OCI-LY1 (cell line): ENCODE measurements at regions not wholly inside any gene's neighbourhood (a gene's known extent, or its start where the extent isn't known, plus 50 kb on each side); places are given as distances from the start of the nearest gene placed in this dataset.

Source experiments
- H2AFZ ChIP-seq: fragments of 200-600 bp; sonication (generic), shearing (Covaris generic); 2 replicates; pipeline ENCODE4 v1.6.0; 2014; ENCODE audit warnings: antibody characterized with exemption, mild to moderate bottlenecking, low read length
- H3F3A ChIP-seq: fragments of 200-600 bp; sonication (generic), shearing (Covaris generic); 2 replicates; pipeline ENCODE4 v1.6.0; 2014; ENCODE audit warnings: mild to moderate bottlenecking, antibody characterized with exemption, low read length, moderate library complexity; ENCODE audit not compliant: insufficient read depth
- H3K27ac ChIP-seq: fragments of 200-600 bp; sonication (generic); 2 replicates; pipeline ENCODE4 v1.5.1; 2014; ENCODE audit warnings: low read length, mixed run types, mild to moderate bottlenecking, low read depth; ENCODE audit not compliant: poor library complexity, severe bottlenecking
- H3K27me3 ChIP-seq: fragments of 200-600 bp; sonication (generic); 2 replicates; pipeline ENCODE4 v1.6.0; 2014; ENCODE audit warnings: antibody characterized with exemption, mild to moderate bottlenecking, low read length, moderate library complexity; ENCODE audit not compliant: insufficient read depth
- H3K36me3 ChIP-seq: fragments of 200-600 bp; sonication (generic); 2 replicates; pipeline ENCODE4 v1.6.1; 2014; ENCODE audit warnings: mild to moderate bottlenecking, antibody characterized with exemption, low read length, moderate library complexity, mixed read lengths; ENCODE audit not compliant: insufficient read depth
- H3K4me1 ChIP-seq: fragments of 200-600 bp; sonication (generic); 2 replicates; pipeline ENCODE4 v1.5.1; 2014; ENCODE audit warnings: mild to moderate bottlenecking, low read length, moderate library complexity; ENCODE audit not compliant: insufficient read depth, severe bottlenecking
- H3K4me2 ChIP-seq: fragments of 200-600 bp; sonication (generic), shearing (Covaris generic); 2 replicates; pipeline ENCODE4 v1.6.1; 2014; ENCODE audit warnings: low read length
- H3K4me3 ChIP-seq: fragments of 200-600 bp; sonication (generic); 2 replicates; pipeline ENCODE4 v1.5.1; 2014; ENCODE audit warnings: low read length, low read depth, mild to moderate bottlenecking, mixed read lengths; ENCODE audit not compliant: poor library complexity, severe bottlenecking
- H3K79me2 ChIP-seq: fragments of 200-600 bp; shearing (Covaris generic); 2 replicates; pipeline ENCODE4 v1.6.1; 2016; ENCODE audit warnings: mixed run types, low read length, mixed read lengths; ENCODE audit not compliant: insufficient read depth
- H3K9ac ChIP-seq: fragments of 200-600 bp; sonication (generic), shearing (Covaris generic); 2 replicates; pipeline ENCODE4 v1.6.1; 2014; ENCODE audit warnings: mild to moderate bottlenecking, low read length, mixed read lengths
- H3K9me2 ChIP-seq: fragments of 200-600 bp; sonication (generic), shearing (Covaris generic); 2 replicates; pipeline ENCODE4 v1.6.1; 2014; ENCODE audit warnings: low read depth, mild to moderate bottlenecking, low read length, mixed read lengths
- H3K9me3 ChIP-seq: fragments of 200-600 bp; shearing (Covaris generic); 2 replicates; pipeline ENCODE4 v1.6.1; 2014; ENCODE audit warnings: low read length, mixed read lengths
- H4K20me1 ChIP-seq: fragments of 200-600 bp; sonication (generic), shearing (Covaris generic); 2 replicates; pipeline ENCODE4 v1.6.0; 2016; ENCODE audit warnings: mild to moderate bottlenecking, low read length; ENCODE audit not compliant: insufficient read depth
- EZH2 ChIP-seq: fragments of 200-600 bp; sonication (generic), shearing (Covaris generic); IDR thresholded peaks from 2 replicates; pipeline ENCODE4 v1.8.0; 2017; ENCODE audit warnings: borderline replicate concordance, mixed run types, mild to moderate bottlenecking, antibody characterized with exemption, low read length, moderate library complexity, mixed read lengths
- TF ChIP-seq, protein P1 (sequence below): fragments of 200-600 bp; sonication (generic), shearing (Covaris generic); IDR thresholded peaks from 2 replicates; pipeline ENCODE4 v1.5.1; 2017; ENCODE audit warnings: mild to moderate bottlenecking, antibody characterized with exemption, low read length, moderate library complexity, mixed read lengths

DNA sequence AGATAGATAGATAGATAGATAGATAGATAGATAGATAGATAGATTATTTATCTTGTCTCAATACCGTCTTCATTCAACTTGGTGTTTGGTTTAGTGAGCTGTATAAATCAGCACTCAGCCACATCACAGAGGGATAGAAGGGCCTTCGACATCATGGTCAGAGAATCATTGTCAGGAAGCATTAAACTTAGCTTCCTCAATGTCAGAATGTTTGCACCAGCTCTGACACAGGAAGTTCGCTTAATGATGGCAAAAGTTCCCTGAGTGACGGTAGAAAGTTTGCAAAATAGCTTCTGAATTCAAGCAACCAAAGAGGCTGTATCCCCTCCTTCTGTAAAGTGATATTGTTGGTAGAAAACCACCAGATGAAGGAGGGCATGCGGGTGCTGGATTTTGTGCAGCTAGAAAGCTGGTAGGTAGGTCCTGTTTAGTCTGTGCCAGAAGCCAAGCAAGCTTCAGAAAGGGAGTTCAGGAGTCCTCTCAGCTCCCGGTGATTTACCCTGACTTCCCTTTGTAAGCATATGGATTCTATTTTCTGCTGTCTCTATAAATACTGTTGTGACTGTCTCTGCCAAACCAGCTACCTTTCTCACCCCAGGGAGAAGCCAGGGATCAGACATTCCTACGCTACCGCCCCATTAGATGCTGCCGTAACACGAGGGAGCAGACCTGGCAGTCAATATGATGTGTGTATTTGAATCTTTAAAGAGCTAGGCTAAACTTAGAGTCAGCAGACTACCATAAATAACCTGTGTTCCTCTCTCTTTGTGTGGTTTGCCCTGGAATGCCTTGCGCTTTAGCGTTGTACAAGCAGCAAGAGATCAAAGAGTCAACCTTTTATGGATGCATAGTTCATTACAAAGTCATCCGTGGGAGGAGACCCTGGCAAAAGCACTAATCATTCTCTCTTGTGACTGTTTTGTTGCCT, 200.5 kb upstream of the KIAA1217 start:
- H3K4me3 ChIP-seq = no peak overlapping the region
- H2AFZ ChIP-seq = no peak overlapping the region
- H4K20me1 ChIP-seq = no peaks in the 10 kb centered on the region
- TF ChIP-seq, protein P1, sequence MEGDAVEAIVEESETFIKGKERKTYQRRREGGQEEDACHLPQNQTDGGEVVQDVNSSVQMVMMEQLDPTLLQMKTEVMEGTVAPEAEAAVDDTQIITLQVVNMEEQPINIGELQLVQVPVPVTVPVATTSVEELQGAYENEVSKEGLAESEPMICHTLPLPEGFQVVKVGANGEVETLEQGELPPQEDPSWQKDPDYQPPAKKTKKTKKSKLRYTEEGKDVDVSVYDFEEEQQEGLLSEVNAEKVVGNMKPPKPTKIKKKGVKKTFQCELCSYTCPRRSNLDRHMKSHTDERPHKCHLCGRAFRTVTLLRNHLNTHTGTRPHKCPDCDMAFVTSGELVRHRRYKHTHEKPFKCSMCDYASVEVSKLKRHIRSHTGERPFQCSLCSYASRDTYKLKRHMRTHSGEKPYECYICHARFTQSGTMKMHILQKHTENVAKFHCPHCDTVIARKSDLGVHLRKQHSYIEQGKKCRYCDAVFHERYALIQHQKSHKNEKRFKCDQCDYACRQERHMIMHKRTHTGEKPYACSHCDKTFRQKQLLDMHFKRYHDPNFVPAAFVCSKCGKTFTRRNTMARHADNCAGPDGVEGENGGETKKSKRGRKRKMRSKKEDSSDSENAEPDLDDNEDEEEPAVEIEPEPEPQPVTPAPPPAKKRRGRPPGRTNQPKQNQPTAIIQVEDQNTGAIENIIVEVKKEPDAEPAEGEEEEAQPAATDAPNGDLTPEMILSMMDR = no peak
- no peak for TF ChIP-seq EZH2
- H3K4me1 ChIP-seq = no peaks in the 10 kb centered on the region
- no peak overlapping the region for H3K4me2 ChIP-seq
- H3K27ac ChIP-seq = no peak overlapping the region
- no peak overlapping the region for H3K9ac ChIP-seq
- no peaks in the 10 kb centered on the region for H3K36me3 ChIP-seq
- H3K79me2 ChIP-seq = no peaks in the 10 kb centered on the region
- H3K9me3 ChIP-seq = no peaks in the 10 kb centered on the region
- H3F3A ChIP-seq = no peaks in the 10 kb centered on the region
- no peaks in the 10 kb centered on the region for H3K9me2 ChIP-seq
- H3K27me3 ChIP-seq = no peaks in the 10 kb centered on the region

DNA sequence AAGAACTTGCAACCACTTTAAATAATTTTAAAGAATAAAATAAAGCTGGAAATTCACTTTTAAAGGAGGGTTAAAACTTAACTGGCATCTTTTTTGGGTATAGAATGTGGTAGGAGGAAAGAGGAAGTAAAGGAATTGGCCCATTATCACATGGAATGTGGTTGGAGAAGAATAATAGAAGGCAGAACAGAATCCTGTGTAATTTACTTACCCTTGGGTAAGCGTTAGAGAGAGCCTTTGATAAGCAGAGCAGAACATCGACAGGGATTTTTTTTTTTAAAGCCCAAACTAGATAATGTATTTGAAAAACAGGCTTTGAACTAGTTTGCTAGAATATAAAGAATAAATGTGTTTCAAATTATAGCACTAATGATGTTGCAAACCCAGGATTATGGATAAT, 199.8 kb upstream of the KIAA1217 start:
- Histone ChIP-seq H2AFZ (no peak overlapping the region), H3K27ac (no peak overlapping the region), H3K9me2 (no peaks in the 10 kb centered on the region), H4K20me1 (no peaks in the 10 kb centered on the region), H3K9me3 (no peaks in the 10 kb centered on the region), H3K4me1 (no peaks in the 10 kb centered on the region), H3K4me2 (no peak overlapping the region), H3K4me3 (no peak overlapping the region), H3K27me3 (no peaks in the 10 kb centered on the region), H3K9ac (no peak overlapping the region), H3K79me2 (no peaks in the 10 kb centered on the region), H3F3A (no peaks in the 10 kb centered on the region), H3K36me3 (no peaks in the 10 kb centered on the region)
- TF ChIP-seq, protein P1 = no peak
- TF ChIP-seq EZH2 = no peak

DNA sequence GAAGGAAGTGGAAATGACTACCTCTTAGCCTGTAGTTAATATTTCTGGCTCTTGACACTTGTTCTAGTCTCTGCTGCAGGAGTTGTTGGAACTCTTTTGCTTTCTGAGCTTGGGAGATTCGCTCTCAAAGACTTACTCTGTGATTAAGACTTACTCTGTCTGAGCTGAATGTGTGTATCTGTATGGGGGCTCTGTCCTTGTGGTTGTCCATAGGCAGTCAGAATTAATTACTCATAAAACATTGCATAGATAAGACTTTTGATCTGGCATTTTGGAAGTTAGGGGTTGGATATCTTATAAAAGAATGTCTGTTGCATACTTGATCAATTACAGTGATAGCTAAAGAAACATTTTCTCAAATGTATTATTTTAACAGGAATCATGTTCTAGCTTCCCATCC, 199.2 kb upstream of the KIAA1217 start:
- no peak overlapping the region for H3K9ac ChIP-seq
- H4K20me1 ChIP-seq = no peaks in the 10 kb centered on the region
- H3K27me3 ChIP-seq = no peaks in the 10 kb centered on the region
- H3K4me3 ChIP-seq = no peak overlapping the region
- H3F3A ChIP-seq = no peaks in the 10 kb centered on the region
- H3K36me3 ChIP-seq = no peaks in the 10 kb centered on the region
- no peaks in the 10 kb centered on the region for H3K79me2 ChIP-seq
- H3K4me2 ChIP-seq = no peak overlapping the region
- H3K27ac ChIP-seq = no peak overlapping the region
- H3K4me1 ChIP-seq = no peaks in the 10 kb centered on the region
- H3K9me3 ChIP-seq = no peaks in the 10 kb centered on the region
- no peaks in the 10 kb centered on the region for H3K9me2 ChIP-seq
- TF ChIP-seq EZH2 = no peak
- TF ChIP-seq, protein P1 = no peak
- no peak overlapping the region for H2AFZ ChIP-seq
